Right lobe of liver (tissue), 6 donors: ENCODE measurements at regions not wholly inside any gene's neighbourhood (a gene's known extent, or its start where the extent isn't known, plus 50 kb on each side); places are given as distances from the start of the nearest gene placed in this dataset.
A peak's percentile ranks its signal among the peaks of the same experiment; 100 is the strongest.

ENCODE experiments used
- ATAC-seq, 4 donors: fragments of 200-7000 bp; cut with Tn5 transposase; one replicate each; pipeline ENCODE4 v1.9.1; 2020; ENCODE audit warnings: mild to moderate bottlenecking in 4 of 4, moderate library complexity in 4 of 4
- DNase-seq, 3 donors: peaks; one replicate each; pipeline ENCODE4 v3.0.0-alpha.2; 2020
- H3K27ac ChIP-seq, 3 donors: fragments of 200-600 bp; one replicate each; pipeline ENCODE4 v1.8.0; 2022
- H3K27me3 ChIP-seq, 2 donors: fragments of 200-600 bp; one replicate each; pipeline ENCODE4 v1.8.0; 2022
- H3K36me3 ChIP-seq, 4 donors: fragments of 200-600 bp; sonication (generic) in 1 of 4; one replicate each; pipeline versions ENCODE4 v1.5.1 to v1.8.0; 2017 to 2022; ENCODE audit warnings: control low read depth in 1 of 4
- H3K4me1 ChIP-seq, 4 donors: fragments of 200-600 bp; sonication (generic) in 1 of 4; one replicate each; pipeline versions ENCODE4 v1.5.1 to v1.8.0; 2017 to 2022; ENCODE audit warnings: control low read depth in 1 of 4
- H3K4me3 ChIP-seq, 3 donors: fragments of 200-600 bp; one replicate each; pipeline ENCODE4 v1.8.0; 2022
- H3K9me3 ChIP-seq, 4 donors: fragments of 200-600 bp; sonication (generic) in 1 of 4; one replicate each; pipeline versions ENCODE4 v1.5.1 to v1.8.0; 2017 to 2022; ENCODE audit warnings: control low read depth in 1 of 4
- POLR2A ChIP-seq: fragments of 450-650 bp; IDR thresholded peaks from one replicate; pipeline ENCODE4 v1.6.1; 2017; ENCODE audit warnings: antibody characterized with exemption, mild to moderate bottlenecking
- WGBS: methylation state at CpG from one replicate; pipeline ENCODE4 v1.1.6; 2018; ENCODE audit warnings: low coverage, low lambda C conversion rate; ENCODE audit not compliant: insufficient coverage; ENCODE audit errors: missing lambda C conversion rate; 5-methylcytosine and 5-hydroxymethylcytosine counted together
- intact Hi-C, 2 donors: fragments of 100-400 bp; cut with DNase I; formaldehyde crosslinking; loops; one replicate each; pipeline versions ENCODE4 v1.11.2 to v1.14.1; 2022
- TF ChIP-seq, protein P1 (sequence below), 4 donors: fragments of 200-600 bp in 3 of 4; fragments of 450-650 bp in 1 of 4; IDR thresholded peaks; one replicate each; pipeline versions ENCODE4 v1.5.1 to v1.8.0; 2016 to 2022; ENCODE audit warnings: antibody characterized with exemption in 4 of 4, mild to moderate bottlenecking in 2 of 4
- donor health status: DM: no; HTN: yes; CAD: no.
- donor health status: DM: no; HTN: no; CAD: no.
- donor health status: DM: no; HTN: no; CAD: no.
- donor health status: DM: no; HTN: yes; CAD: no.
- donor health status: DM: no; HTN: yes; CAD: no.

DNA sequence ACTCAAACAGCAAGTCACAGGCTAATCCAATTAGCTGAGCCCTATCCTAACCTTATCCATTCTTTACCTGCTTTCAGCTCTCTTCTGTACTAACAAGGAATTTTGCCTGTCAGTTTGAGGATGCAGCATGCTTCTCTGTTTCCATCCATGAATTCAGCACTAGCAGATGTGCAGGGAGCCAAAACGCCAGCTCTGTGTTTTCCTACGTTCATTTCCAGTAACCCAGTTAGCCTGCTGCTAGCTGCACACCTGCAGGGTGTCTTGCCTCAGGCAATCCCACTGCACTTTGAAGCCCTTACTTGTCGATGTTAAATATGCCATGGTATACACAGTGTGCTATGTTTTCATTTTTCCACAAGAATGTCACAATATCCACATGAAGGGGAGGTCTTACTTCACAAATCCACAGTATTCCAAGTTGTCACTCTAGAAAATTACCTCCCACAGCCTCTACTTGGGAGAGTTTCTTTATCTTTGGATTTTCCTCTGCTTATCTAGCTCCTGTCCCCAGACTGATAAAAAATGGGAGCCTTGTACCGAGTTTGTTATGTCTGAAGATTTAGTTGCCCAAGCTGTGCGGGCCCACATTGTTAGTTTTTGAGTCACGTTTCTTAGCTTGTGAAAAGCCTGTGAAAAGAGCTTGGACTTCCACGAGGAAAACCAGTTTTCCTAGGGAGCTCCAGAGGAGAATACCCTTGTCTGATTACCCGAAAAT is 127.6 kb upstream of the HHIP start:
- no peak overlapping the region for H3K27ac ChIP-seq
- no peak for TF ChIP-seq POLR2A
- H3K4me3 ChIP-seq: no peak overlapping the region
- WGBS: 26% methylated on average over 8 of the region's 8 CpGs
- intact Hi-C loops: no loop called here
- H3K36me3 ChIP-seq: no peaks in the 10 kb centered on the region
- no peaks in the 10 kb centered on the region for H3K4me1 ChIP-seq
- no peaks in the 10 kb centered on the region for H3K9me3 ChIP-seq
- ATAC-seq (no peak), DNase-seq (no peak)
- no peaks in the 10 kb centered on the region for H3K27me3 ChIP-seq

DNA sequence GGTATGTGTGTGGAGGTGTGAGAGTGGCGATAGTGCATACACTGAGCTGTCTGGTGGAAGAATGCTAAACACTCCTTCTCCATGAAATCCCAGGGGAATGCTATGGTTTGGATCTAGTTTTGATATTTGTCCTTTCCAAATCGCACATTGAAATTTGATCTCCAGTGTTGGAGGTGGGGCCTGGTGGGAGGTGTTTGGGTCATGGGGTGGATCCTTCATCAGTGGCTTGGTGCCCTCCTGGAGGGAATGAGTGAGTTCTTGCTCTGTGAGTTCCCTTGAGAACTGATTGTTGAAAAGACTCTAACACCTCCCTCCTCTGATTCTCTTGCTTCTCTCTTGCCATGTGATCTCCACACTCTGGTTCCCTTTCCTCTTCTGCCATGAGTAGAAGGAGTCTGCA is 114.1 kb upstream of the HHIP start:
- intact Hi-C loops: no loop called here
- Histone ChIP-seq H3K27me3 (no peaks in the 10 kb centered on the region), H3K4me1 (no peaks in the 10 kb centered on the region), H3K36me3 (no peaks in the 10 kb centered on the region), H3K27ac (no peak overlapping the region), H3K4me3 (no peak overlapping the region), H3K9me3 (no peaks in the 10 kb centered on the region)
- DNase-seq: no peak
- no peak for ATAC-seq
- 56% methylated on average over 2 of the region's 2 CpGs for WGBS
- TF ChIP-seq POLR2A: no peak
- TF ChIP-seq, protein P1, sequence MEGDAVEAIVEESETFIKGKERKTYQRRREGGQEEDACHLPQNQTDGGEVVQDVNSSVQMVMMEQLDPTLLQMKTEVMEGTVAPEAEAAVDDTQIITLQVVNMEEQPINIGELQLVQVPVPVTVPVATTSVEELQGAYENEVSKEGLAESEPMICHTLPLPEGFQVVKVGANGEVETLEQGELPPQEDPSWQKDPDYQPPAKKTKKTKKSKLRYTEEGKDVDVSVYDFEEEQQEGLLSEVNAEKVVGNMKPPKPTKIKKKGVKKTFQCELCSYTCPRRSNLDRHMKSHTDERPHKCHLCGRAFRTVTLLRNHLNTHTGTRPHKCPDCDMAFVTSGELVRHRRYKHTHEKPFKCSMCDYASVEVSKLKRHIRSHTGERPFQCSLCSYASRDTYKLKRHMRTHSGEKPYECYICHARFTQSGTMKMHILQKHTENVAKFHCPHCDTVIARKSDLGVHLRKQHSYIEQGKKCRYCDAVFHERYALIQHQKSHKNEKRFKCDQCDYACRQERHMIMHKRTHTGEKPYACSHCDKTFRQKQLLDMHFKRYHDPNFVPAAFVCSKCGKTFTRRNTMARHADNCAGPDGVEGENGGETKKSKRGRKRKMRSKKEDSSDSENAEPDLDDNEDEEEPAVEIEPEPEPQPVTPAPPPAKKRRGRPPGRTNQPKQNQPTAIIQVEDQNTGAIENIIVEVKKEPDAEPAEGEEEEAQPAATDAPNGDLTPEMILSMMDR (IDR thresholded peaks at IDR 0.05): no peak

- no peak overlapping the region for H3K4me3 ChIP-seq
- DNase-seq (no peak), ATAC-seq (no peak)
- H3K27me3 ChIP-seq: no peaks in the 10 kb centered on the region
- TF ChIP-seq POLR2A: no peak
- TF ChIP-seq, protein P1 (IDR thresholded peaks at IDR 0.05): no peak
- no peak overlapping the region for H3K27ac ChIP-seq
- no peaks in the 10 kb centered on the region for H3K9me3 ChIP-seq
- intact Hi-C loops: no loop called here
- H3K4me1 ChIP-seq: no peaks in the 10 kb centered on the region
- H3K36me3 ChIP-seq: no peaks in the 10 kb centered on the region
- WGBS: 51% methylated on average over 2 of the region's 2 CpGs
Measured at GRCh38 chr4:144547678-144548298, 98.2 kb upstream of the HHIP start.

GRCh38 chr4:144556636-144557035 is 89.3 kb upstream of the HHIP start:
- no peaks in the 10 kb centered on the region for H3K4me1 ChIP-seq

GRCh38 chr4:144557404-144557803 is 88.6 kb upstream of the HHIP start:
- H3K4me1 ChIP-seq: no peaks in the 10 kb centered on the region
- no peak overlapping the region for H3K4me3 ChIP-seq
- TF ChIP-seq POLR2A: no peak
- TF ChIP-seq, protein P1 (IDR thresholded peaks at IDR 0.05): peak in 3 of 4 donors; percentile 9 to 25 (median 16)
- no peak overlapping the region for H3K27ac ChIP-seq
- ATAC-seq (peak in 1 of 4 donors; percentile 30), DNase-seq (no peak)
- intact Hi-C loops: no loop called here
- no peaks in the 10 kb centered on the region for H3K36me3 ChIP-seq
- H3K9me3 ChIP-seq: no peaks in the 10 kb centered on the region
- 54% methylated on average over 1 of the region's 1 CpG for WGBS
- no peaks in the 10 kb centered on the region for H3K27me3 ChIP-seq

More at GRCh38 chr4:144556636-144557035, 89.3 kb upstream of the HHIP start:
- no peak for DNase-seq
- no peak overlapping the region for H3K27ac ChIP-seq
- 64% methylated on average over 1 of the region's 1 CpG for WGBS
- TF ChIP-seq POLR2A: no peak
- TF ChIP-seq, protein P1 (IDR thresholded peaks at IDR 0.05): no peak
- H3K36me3 ChIP-seq: no peaks in the 10 kb centered on the region
- no peaks in the 10 kb centered on the region for H3K27me3 ChIP-seq
- ATAC-seq: no peak
- intact Hi-C loops: no loop called here
- H3K9me3 ChIP-seq: no peaks in the 10 kb centered on the region
- H3K4me3 ChIP-seq: no peak overlapping the region
